Progenitor cell of endocrine pancreas (in vitro differentiated cells): ENCODE measurements at regions not wholly inside any gene's neighbourhood (a gene's known extent, or its start where the extent isn't known, plus 50 kb on each side); places are given as distances from the start of the nearest gene placed in this dataset.

Experiments
- DNase-seq: peaks from one replicate; pipeline ENCODE4 v3.0.0; 2021; ENCODE audit warnings: low spot score; ENCODE audit not compliant: unreplicated experiment
- H3K27ac Mint-ChIP-seq: 2 replicates; pipeline ENCODE4 v1.8.0; 2021; ENCODE audit warnings: mild to moderate bottlenecking, moderate library complexity, mixed read lengths
- H3K27me3 Mint-ChIP-seq: 2 replicates; pipeline ENCODE4 v1.8.0; 2021; ENCODE audit warnings: mixed read lengths
- H3K36me3 Mint-ChIP-seq: 2 replicates; pipeline ENCODE4 v1.8.0; 2022; ENCODE audit warnings: mixed read lengths; ENCODE audit not compliant: insufficient read depth
- H3K4me1 Mint-ChIP-seq: 2 replicates; pipeline ENCODE4 v1.8.0; 2021; ENCODE audit warnings: low read depth, mixed read lengths
- H3K4me3 Mint-ChIP-seq: 2 replicates; pipeline ENCODE4 v1.8.0; 2021; ENCODE audit warnings: low read depth, mild to moderate bottlenecking, moderate library complexity, mixed read lengths
- H3K9me3 Mint-ChIP-seq: 2 replicates; pipeline ENCODE4 v1.8.0; 2021; ENCODE audit warnings: low read depth, mixed read lengths
- CTCF ChIP-seq: fragments of 200-600 bp; sonication (generic); IDR thresholded peaks from one replicate; pipeline ENCODE4 v1.5.0; 2021; ENCODE audit warnings: antibody characterized with exemption, mild to moderate bottlenecking; ENCODE audit not compliant: unreplicated experiment

- Mint-ChIP-seq H3K9me3 (peaks cover 19% of the 10 kb centered on the region), H3K27me3 (no peaks in the 10 kb centered on the region), H3K36me3 (peaks cover 9% of the 10 kb centered on the region), H3K27ac (no peak overlapping the region), H3K4me3 (no peak overlapping the region), H3K4me1 (no peaks in the 10 kb centered on the region)
- TF ChIP-seq CTCF, result no peak
- no peak for DNase-seq
Observed at GRCh38 chr6:109271622-109272021, 110.6 kb downstream of the CD164 start.

DNA sequence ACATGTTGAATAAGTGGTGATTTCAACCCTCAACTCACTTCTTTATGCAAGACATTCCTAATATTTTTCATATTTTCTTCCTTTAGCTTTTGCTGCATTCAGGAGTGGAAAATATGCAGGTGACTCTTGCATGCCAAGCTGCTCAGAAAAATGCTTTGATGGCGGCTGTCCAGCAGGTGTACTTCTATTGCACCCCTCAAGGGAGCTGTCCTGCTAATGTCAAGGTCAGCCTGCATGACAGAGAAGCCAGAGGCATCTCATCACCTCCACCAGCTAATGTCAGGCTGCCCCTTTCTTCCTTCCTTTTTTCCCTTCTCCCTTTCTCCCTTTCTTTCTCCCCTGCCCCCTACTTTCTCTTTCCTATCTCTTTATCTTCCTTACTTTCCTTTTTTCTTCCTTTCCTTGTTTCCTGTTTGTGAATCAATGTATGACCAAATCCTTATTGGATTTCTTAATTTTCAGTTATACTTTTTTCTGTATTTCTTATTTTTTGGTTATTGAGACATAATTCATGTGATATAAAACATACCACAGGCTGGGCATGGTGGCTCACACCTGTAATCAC is 112.2 kb downstream of the CD164 start:
- H3K9me3 Mint-ChIP-seq, result peaks cover 15% of the 10 kb centered on the region

DNA sequence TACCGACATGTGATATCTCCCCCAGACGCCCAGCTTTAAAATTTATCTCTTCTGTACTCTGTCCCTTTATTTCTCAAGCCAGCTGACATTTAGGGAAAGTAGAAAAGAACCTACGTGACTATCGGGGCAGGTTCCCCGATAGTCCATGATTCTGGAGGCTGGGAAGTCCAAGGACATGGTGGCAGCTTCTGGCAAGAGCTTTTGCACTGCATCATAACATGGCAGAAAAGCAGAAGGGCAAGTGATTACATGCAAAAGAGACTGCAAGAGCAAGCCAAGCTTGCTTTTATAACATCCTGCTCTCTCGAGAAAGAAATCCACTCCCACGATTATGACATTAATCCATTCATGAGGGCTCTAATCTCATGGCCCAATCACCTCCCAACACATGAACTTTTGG is 113.2 kb downstream of the CD164 start:
- DNase-seq, result no peak
- Mint-ChIP-seq H3K27me3 (no peaks in the 10 kb centered on the region), H3K27ac (no peak overlapping the region), H3K36me3 (peaks cover 9% of the 10 kb centered on the region), H3K4me1 (no peaks in the 10 kb centered on the region), H3K4me3 (no peak overlapping the region), H3K9me3 (peaks cover 15% of the 10 kb centered on the region)
- no peak for TF ChIP-seq CTCF

More for the DNA sequence above, 112.2 kb downstream of the CD164 start:
- no peak for TF ChIP-seq CTCF
- H3K27ac Mint-ChIP-seq, result no peak overlapping the region
- no peaks in the 10 kb centered on the region for H3K27me3 Mint-ChIP-seq
- no peaks in the 10 kb centered on the region for H3K4me1 Mint-ChIP-seq
- no peak for DNase-seq
- peaks cover 9% of the 10 kb centered on the region for H3K36me3 Mint-ChIP-seq
- no peak overlapping the region for H3K4me3 Mint-ChIP-seq

DNA sequence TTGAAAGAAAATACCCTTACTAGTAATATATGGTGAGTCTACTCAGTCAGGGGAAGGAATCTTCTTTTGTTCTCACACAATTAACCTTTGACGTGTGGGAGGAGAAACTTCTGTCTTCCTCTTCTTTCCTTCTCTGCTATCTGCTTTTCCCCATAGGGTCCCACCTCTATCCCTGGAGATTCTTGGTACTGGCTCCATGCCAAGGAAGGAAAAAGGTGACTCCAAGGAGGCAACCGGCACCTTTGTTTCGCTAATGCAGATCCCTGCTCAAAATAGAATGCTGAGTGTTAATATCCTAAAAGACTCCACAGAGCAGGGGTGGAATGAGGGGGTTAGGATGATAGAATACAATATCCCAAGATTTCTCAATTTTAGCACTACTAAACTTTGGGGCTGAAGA is 116.7 kb downstream of the CD164 start:
- TF ChIP-seq CTCF, result no peak
- no peak overlapping the region for H3K27ac Mint-ChIP-seq
- H3K36me3 Mint-ChIP-seq, result peaks cover 9% of the 10 kb centered on the region
- peaks cover 15% of the 10 kb centered on the region for H3K9me3 Mint-ChIP-seq
- no peak for DNase-seq
- H3K4me3 Mint-ChIP-seq, result no peak overlapping the region
- H3K27me3 Mint-ChIP-seq, result no peaks in the 10 kb centered on the region
- H3K4me1 Mint-ChIP-seq, result no peaks in the 10 kb centered on the region

DNA sequence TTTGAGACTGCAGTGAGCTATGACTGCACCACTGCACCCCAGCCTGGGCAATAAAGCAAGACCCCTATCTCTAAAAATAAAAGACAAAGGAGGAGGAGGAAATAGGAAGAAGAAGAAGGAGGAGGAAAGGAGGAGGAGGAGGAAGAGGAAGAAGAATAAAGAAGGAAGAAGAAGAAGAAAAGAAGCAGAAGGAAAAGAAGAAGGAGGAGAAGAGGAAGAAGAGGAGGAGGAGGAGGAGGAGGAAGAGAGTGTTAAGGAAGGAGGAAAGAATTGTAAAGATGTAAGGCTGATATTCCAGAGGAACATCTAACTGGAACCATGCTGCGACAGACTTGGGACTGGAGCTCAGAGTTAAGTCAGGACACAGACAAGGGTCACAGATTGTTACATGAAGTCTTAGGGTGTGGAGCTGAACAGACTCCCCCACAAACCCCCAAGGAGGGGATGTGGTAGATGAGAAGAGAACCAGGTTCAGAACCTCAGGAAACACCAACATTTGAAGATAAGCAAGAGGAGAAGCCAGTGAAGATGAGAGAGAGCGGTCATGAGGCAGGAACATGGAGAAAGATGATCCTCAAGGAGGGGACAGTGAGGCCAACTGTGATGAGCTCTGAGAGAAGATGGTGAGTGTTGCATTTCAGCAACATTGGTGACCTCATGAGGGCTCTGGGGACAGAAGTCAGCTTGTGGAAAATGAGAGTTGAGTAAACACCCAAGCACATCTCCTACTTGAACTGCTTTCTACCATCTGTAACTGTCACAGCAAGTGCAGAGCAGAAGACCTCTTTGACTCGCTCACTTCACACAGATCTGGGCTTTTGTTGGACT is 118.2 kb downstream of the CD164 start:
- Mint-ChIP-seq H3K4me3 (no peak overlapping the region), H3K27ac (no peak overlapping the region), H3K36me3 (peaks cover 4% of the 10 kb centered on the region), H3K4me1 (no peaks in the 10 kb centered on the region), H3K9me3 (peaks cover 9% of the 10 kb centered on the region), H3K27me3 (no peaks in the 10 kb centered on the region)
- no peak for DNase-seq
- no peak for TF ChIP-seq CTCF
